ENCODE measurements at regions not wholly inside any gene's neighbourhood (a gene's known extent, or its start where the extent isn't known, plus 50 kb on each side); places are given as distances from the start of the nearest gene placed in this dataset.

DNA sequence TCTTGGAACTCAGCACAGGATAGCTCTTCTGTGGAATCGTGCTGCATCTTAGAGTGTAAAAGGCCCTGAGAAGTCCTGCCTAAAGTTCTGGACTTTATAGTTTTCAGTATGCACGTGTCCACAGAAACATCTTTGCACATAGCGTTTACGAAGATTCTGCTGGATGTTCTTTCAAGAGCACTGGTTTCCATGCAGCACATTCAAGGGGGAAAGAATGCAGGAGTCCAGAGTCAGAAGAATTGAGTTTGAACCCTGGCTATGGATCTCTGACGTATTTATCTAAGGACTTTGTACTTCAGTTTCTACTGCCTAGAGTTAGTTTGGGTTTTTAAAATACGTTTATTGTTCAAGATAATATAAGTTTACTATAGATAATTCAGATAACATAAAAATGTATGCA, 282.8 kb upstream of the ZMIZ1 start:
- no peak for DNase-seq (ENCODE audit: low read depth in 2 of 2)

DNA sequence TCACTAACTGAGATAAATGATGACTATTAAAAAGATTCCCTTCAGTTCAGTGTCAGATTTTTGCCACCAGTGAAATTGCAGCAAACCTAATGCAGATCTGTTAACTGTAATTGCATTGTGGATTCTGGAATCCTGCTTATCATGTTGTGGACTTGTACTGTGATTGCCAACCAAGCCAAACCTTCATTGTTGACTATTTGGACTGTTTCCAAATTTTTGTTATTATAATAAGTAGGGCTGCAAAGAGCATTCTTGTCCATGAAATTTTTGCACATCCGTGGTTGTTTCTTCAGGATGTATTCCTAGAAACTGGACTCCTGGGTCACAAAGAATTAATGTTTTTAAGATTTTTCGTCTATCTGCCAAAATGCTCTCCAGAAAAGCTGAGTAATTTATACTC, 281.6 kb upstream of the ZMIZ1 start:
- no peak for DNase-seq (ENCODE audit: low read depth in 2 of 2)

DNA sequence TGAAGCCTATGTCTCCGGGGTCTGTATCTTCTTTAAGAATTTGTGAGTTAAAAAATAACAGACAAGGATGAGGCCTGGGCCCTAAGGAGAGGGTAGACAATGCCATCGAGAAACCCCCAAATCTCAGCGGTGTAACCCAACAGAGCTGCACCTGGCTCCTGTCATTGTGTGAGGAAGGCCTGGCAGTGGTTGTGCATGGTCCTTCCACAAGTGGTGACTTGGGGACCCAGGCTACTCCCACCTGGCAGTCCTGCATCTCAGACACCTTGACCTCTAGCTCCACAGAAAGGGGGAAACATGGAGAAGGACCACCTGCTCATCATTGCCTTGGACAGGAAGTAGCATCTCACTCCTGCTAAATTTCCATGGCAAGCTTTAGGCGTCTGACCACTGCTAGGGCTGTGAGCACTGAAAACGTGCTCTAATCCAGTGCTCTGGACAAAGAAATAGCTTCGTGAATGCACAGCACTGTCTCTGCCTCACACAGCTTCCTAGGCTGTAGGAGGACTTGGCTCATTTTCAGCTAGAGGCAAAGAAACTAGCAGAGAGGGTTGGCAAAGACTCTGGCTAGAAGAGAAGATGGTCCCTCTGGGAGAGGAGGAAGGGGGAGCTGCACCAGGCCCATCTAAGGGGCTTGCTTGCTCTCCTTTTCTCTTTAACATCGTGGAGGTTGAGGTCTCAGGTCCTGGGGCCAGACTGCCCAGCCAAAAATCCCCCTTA, 273.9 kb upstream of the ZMIZ1 start:
- no peak for DNase-seq (ENCODE audit: low read depth in 2 of 2)

DNA sequence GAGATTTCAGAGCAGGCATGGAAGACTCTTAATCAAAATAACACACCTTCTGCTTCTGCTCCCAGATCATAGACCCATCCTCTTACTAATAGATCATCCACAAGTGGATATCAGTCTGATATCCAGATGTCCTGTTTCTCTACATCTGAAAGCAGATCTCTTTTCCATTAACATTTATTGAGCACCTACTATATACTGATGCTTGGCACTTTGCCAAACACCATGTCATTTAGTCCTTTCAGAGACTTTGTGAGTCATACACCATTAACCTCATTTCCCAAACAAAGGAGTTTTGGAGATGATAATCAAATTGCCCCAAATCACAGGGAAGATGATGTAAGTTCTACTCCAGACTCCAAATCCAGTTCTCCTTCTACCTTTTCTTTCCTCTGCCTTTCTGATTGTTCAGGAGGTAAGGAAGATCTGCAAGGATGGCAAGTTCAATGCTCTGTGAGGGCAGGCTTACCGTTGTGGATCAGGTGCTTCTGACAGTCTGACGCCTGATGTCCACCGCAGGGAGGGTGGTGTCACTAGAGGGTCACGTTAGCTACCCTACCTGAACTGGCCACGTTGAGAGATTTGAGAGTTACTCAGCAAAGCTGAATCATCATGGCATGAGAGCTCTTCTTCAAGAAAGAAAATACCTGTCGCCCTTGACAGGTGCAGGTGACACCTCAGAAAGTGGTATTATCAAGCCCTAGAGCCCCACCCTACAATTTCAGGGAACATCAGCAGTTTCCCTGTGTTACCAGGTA, 269.6 kb upstream of the ZMIZ1 start:
- no peak for DNase-seq (ENCODE audit: low read depth in 2 of 2)

DNA sequence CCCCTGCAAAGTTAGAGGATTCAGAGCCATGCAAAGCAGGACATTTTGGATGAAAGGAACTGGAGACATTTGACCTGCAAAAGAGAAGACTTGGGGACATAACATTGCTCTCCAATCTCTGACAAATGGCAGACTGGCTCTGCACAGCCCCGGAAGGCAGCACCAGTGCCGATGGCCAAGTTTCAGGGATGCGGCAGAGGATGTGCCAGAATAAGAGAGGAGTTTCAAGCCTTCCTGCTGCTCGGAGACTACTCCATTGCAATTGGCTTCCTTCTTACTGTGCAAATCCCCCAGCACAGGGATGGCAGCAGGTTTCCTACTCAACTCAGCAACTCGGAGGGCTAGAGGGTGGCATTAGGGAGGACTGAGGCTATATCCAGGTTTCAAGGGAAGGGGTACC, 268.8 kb upstream of the ZMIZ1 start:
- no peak for DNase-seq (ENCODE audit: low read depth in 2 of 2)

DNA sequence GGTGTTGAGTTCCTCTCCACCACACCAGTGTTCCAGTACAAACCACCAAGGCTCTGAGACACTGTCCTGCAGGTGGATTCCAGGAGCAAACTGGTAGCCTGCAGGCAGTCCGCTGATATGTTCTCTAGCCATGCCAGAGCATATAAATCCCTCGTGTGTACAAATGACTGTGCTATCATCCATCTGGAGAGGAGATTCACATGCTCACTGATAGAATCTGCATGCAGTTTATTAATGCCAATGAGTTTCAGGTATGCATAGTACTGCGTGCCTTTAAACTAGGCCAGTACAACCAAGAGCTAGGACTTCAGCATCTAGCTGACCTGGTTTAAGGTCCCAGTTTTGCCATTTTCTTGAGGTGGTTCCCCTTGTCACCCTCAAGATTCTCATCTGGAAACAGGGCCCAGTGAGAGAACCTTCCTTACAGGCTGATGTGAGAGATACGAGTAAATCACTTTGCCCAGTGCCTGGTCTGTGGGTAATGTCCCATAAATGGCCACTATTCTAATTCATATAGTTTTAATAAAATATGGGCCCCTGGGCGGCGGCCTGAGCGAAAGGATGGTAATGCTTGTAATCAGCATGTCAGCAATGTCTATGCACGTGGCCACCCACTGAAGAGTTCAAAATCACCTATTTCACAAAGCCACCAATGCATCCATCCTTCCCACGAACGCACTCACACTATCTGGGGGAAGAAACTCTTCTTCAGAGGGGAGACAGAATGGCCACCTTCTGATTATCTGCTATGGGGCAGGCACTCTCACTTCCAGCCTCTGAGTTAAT, 268.0 kb upstream of the ZMIZ1 start:
- DNase-seq (ENCODE audit: low read depth in 2 of 2) = no peak

DNA sequence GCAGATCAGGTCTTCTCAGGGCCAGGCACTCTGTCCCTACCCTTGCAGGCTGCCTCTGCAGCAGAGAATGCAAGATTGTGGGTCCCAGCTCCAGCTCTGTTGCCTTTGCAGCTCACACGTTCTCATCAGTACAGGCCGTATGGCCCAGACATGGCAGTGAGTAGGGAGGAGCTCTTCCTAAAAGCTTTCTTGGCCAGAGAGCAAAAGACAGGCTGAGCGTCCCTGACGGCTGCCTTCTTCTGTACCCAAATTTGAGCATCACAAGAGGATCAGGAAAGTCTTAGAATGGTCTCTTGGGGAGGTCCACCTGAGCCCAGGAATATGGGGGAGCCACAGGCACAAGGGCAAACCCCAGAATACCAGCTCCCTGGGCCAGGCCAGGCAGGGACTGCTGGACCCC, 266.3 kb upstream of the ZMIZ1 start:
- no peak for DNase-seq (ENCODE audit: low read depth in 2 of 2)

DNA sequence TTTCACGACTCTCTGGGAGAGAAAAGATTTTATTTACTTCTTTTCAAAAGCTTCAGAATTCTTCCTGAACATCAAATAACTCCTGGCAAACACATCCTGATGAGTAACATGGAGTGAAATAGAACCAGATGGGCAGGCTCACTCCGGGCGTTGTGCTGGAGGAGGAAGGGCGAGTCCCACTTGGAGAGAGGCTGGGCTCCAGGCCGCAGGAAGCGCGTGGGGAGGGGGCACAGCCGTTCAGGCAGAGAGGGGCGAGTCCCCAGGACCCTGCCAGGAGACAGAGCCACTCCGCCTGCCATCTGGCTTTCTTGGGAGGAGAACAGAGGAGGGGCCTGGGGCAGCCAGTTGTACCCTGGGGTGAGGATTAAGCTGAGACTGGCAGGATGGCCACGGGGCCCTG, 265.9 kb upstream of the ZMIZ1 start:
- DNase-seq (ENCODE audit: low read depth in 2 of 2) = no peak

DNA sequence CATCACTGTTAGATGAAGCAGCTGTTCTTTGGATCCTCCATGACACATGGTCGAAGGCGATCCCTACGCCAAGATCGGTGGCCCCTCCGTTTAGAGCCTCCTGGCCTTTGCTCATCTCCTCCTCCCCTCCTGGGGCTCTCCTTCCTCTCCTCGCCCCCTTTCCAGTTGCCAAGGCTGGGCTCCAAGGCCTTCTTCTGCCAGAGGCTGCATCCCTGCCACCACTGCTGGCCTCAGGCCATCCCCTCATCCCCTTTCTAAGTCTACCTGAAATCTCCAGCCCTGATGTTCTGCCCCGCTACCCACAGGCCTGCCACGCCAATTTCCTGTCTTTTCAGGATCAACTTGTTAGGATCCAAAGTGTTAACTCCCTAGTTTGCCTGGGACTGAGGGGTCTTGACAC, 265.1 kb upstream of the ZMIZ1 start:
- DNase-seq (ENCODE audit: low read depth in 2 of 2) = no peak

DNA sequence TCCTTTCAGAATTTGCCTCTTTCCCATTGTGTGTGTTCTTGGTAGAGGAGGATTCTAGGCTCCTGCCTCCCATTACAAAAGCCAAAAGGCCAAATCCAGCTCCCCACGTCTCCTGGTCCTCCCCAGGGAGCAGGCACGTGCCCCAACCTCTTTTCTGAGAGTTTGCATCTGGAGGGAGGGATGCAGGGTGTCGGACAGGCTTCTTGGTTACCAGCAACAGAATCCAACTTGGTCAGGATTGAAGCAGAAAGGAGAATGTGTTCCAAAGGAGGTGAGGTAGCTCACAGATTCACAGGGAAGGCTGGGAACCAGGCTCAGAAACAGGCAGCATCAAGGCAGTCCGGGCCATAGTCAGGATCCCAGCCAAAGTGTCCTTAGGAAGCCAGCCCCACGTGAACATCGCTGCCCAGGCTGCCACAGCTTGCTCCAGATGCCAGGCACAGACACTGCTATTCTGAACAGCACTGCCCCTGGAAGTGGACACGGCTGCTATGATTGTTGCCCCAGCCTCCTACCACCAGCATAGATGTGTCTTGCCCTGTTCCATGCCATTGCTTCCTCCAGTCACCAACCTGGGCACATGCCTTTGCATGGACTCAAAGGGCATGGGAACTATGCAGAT, 264.2 kb upstream of the ZMIZ1 start:
- DNase-seq (ENCODE audit: low read depth in 2 of 2) = no peak

DNA sequence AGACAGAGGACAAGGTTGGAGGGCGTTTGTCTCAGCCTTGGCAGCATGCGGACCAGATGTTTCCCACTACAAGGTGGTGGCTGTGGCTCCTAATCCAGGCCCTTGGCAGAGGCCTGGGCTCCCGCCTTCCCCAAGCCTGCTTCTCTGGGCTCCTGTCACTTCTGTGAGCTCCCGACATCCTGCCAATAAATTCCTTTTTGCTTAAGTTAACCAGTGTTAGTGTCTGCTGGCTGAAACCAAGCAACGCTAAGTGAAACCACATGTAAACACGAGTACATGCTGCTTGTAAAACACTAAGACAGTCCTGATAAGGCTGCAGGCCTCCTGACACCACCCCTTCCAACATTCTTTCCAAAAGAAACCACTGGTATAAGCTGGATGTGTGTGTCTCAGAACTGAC, 263.6 kb upstream of the ZMIZ1 start:
- DNase-seq (ENCODE audit: low read depth in 2 of 2) = no peak

DNA sequence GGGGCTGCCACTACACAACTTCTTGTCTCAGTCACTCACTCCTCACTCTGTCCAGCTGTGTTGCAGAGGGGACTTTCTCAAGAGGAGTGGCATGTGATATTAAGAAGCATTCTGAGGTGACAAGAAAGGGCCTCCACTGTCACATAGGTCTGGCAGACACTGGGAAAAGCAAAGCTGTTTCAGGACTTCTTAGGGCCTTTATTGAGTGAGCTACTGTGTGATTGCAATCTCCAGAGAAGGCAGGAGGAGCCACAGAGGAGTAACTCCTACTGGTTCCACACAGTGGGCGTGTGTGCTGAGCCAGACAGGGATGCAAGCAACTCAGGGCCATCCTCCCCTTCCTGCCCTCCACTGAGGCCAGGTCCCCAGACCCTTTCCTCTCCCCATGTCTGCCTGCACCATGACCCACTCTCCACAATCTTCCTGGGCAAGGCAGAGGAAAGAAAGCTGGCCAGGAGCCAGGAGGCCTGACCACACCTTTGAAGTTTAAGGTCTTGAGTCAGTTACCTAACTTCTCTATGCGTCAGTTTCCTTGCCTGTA, 262.0 kb upstream of the ZMIZ1 start:
- no peak for DNase-seq (ENCODE audit: low read depth in 2 of 2)

DNA sequence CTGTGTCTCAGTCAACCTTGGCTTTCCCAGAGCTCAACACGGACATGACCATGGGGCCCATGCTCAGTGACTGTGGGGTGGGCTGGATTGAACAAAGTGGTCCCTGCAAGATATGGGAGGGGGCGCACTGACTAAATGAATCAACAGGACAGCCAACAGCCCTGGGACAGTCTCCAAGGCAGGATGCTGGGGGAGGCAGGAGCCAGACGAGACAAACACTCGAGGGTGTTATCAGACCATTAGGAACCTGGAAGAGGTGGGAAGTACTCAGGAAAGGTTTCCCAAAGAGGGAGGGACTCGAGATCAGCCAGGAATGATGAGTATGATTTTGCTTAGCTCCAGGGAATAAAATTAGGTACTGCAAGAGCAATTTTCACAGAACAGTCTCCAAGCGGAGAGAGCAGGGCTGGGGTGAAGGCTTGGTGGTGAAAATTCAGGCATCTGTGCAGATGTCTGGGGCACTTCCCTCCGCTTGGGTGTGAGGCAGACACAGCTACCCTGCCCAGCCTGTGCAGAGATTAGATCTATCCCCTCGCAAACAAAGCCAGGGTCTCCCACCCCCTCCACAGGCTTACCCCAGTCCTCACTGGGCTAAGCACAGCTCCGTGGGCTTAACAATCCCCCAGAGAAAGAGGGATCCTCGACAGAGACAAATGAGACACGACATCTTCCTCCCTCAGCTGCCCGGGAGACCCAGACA, 261.1 kb upstream of the ZMIZ1 start:
- no peak for DNase-seq (ENCODE audit: low read depth in 2 of 2)

DNA sequence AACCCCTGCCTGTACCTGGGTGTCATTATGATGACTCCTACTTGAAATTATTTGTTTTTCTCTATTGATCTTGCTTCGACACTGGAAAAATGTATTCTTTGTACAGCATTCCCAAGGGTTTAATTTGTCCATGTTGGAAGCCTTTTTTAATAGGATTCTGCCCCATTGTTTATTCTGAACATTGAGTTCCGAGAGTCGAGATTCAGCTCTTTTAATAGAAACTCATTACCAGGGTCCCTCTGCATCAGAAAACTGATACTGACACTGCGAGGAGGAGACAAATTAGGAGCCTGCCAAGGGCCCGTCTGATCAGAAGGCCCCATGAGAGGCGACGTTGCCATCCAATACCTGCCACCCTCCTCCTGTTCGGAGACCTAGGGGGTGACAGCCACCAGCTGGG, 260.5 kb upstream of the ZMIZ1 start:
- no peak for DNase-seq (ENCODE audit: low read depth in 2 of 2)

DNA sequence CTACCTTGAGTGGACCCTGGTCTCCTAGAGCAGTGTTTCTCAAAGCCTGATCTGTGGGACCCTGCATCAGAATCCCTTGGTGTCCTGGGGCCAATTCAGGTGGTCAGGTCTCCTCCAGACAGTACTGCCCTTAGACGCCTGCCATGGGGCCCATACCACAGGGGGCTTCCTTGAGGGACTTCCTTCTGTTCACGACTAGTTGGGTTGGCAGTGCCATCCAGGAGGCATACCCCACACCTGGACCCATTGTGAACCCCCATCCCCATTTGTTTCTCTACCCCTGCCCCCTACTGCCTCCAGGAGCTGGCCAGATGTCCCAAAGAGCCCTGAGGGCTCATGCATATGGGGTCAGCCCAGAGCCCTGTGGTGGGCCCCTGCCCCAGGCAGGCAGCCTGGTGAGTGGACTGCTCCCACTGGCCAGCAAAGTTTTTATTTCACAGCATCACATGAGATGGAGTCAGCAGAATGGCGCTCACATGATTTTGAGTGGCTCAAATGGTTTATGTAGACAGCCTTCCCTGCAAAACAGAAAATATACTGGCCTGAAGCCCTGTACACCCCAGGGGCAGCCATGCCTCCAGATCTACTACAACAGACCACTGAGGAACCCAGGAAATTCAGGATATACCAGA, 259.9 kb upstream of the ZMIZ1 start:
- DNase-seq (ENCODE audit: low read depth in 2 of 2) = no peak

DNA sequence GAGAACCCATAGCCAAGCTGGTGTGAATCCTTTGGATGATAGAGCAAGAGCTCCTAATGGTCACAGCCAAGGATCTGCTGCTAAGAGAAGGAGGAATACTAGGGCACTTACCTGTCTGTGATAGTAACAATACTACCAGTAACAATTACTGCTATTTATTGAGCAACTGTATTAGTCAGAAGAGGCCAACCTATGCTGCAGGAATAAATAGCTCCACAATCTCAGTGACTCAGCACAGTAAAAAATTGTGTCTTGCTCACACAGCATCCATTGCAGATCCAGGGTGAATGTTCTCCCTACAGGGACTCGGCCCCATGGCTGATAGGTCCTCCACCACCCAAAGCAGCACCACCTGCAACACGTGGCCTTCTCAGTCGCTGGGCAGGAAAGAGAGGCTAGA, 257.6 kb upstream of the ZMIZ1 start:
- DNase-seq (ENCODE audit: low read depth in 2 of 2) = no peak

DNA sequence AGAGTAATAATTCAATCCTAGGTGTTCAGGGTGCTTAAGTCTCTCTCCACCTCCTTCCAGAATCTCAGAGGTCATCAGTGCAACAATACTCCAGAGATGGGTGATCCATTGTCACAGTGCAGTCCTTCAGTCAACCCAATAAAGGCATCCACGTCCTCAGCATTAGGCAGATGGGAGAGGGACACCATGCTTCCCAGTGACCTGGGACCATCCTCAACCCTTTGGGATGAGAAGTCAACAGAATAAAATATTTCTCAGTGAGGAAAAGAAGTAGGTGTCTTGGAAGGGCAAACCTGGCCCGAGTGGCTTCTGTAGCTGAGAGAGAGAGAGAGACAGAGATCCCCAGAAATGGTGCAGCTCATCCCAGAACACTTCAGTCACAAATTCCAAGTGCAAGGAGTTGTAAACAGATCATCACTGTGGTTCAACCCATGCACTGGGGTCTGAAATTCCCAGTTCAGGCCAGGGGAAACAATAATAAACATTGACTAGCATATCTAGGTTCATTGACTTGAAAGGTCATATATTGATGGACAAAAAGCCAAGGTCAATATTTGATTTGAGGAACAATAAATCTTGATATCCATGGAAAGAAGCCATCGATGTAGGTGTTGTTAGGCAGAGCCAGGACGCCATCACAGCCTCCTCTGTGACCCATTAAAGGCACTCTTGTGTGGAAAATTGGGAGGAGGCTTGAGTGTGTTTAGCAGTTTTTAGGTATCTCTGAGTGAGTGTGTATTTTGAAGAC, 256.0 kb upstream of the ZMIZ1 start:
- no peak for DNase-seq (ENCODE audit: low read depth in 2 of 2)

DNA sequence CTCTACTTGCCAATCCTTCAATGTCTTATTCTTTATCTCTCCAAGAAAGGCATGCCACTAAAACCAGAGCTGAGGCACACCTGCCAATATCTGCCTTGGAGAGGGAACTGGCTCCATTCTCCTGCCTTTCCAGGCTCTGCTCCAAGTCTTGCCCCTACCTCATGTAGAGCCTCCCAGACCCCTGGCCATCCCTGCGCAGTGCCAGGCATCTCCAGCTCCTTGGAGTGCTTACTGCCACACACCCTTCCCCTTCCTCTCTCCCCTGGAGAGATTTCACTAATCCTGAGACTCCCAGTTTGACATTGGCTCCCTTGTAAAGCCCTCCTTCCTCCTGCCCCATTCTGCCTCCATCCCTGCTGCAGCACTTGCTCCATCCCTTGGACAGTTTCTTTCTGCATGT, 255.2 kb upstream of the ZMIZ1 start:
- DNase-seq (ENCODE audit: low read depth in 2 of 2) = no peak

DNA sequence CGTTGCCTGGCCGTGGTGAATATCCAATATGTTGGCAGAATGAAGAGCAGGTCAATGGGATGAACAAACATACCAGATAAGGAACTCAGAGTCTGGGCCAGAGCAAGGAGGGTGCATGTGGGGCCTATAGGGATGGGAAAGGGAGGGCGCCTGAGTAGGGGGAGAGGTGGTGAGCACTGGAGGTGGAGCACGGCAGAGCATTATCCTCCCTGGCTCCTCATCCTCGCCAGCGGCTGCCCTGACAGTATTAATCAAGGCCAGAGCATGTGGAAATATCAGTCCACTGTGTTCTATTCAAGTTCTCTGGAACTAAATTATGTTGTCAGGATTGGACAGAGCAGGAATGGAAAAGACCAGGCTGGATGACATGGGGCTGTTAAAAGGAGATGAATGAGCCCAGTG, 254.8 kb upstream of the ZMIZ1 start:
- no peak for DNase-seq (ENCODE audit: low read depth in 2 of 2)

DNA sequence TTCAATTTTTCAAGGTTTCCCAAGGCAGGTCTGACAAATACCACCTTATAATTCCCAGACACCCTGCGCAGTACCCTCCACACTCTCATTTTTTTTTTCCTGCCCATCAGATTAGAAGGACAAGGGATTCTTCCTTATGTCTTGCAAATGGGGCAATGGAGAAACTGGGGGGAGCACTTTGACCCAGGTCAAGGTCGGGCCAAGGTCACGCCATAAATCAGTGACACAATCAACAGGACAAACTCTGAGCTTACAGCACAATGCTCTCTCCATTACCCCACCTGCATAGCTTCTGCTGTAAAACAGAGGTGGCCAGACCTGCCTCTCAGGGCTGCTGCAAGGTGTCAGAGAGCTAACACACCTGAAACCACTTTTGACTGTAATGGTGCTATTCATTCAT, 254.4 kb upstream of the ZMIZ1 start:
- no peak for DNase-seq (ENCODE audit: low read depth in 2 of 2)
